CD14-positive monocyte (primary cell): ENCODE measurements at regions not wholly inside any gene's neighbourhood (a gene's known extent, or its start where the extent isn't known, plus 50 kb on each side); places are given as distances from the start of the nearest gene placed in this dataset. TPM values are rescaled to one million over a fixed set of nuclear protein-coding genes. Genes with fewer than 3 reads are reported as not detected.

Experiments
- DNase-seq, 3 donors: peaks; one replicate each; pipeline ENCODE4 v3.0.0-alpha.2; 2011 to 2022
- H2AFZ ChIP-seq: 2 replicates; pipeline ENCODE4 v1.6.0; 2012; ENCODE audit warnings: mild to moderate bottlenecking, low read depth, low read length, inconsistent platforms; ENCODE audit not compliant: insufficient read depth, poor library complexity, severe bottlenecking
- H3K27ac ChIP-seq, 2 donors: 1 replicate in 1 of 2; 2 replicates in 1 of 2; pipeline ENCODE4 v1.5.1; 2012 to 2013; ENCODE audit warnings: low read length in 2 of 2, control low read depth in 1 of 2, inconsistent platforms in 1 of 2, low read depth in 1 of 2, mild to moderate bottlenecking in 1 of 2
- H3K27me3 ChIP-seq, 2 donors: one replicate each; pipeline versions ENCODE4 v1.6.0 to v1.6.1; 2011 to 2013; ENCODE audit warnings: low read length in 2 of 2; ENCODE audit not compliant: control insufficient read depth in 2 of 2, insufficient read depth in 2 of 2
- H3K36me3 ChIP-seq, 2 donors: replicated peaks in 1 of 2; 1 replicate in 1 of 2; 2 replicates in 1 of 2; pipeline versions ENCODE4 v1.5.1 to v1.6.1; 2012 to 2013; ENCODE audit warnings: low read length in 2 of 2, control low read depth in 1 of 2, inconsistent platforms in 1 of 2, mild to moderate bottlenecking in 1 of 2; ENCODE audit not compliant: insufficient read depth in 2 of 2, control insufficient read depth in 1 of 2
- H3K4me1 ChIP-seq, 2 donors: 1 replicate in 1 of 2; 2 replicates in 1 of 2; pipeline versions ENCODE4 v1.5.1 to v1.6.1; 2012 to 2013; ENCODE audit warnings: low read length in 2 of 2, control low read depth in 1 of 2, inconsistent platforms in 1 of 2, mild to moderate bottlenecking in 1 of 2, moderate library complexity in 1 of 2; ENCODE audit not compliant: insufficient read depth in 2 of 2, control insufficient read depth in 1 of 2
- H3K4me2 ChIP-seq: replicated peaks from 2 replicates; pipeline ENCODE3; 2012; ENCODE audit warnings: low read length, moderate library complexity, mild to moderate bottlenecking; ENCODE audit not compliant: poor library complexity, severe bottlenecking; ENCODE audit errors: extremely low read depth
- H3K4me3 ChIP-seq, 3 experiments: fragments of 200-600 bp in 1 of 3; sonication (generic) in 1 of 3; replicated peaks in 1 of 3; 1 replicate in 2 of 3; 2 replicates in 1 of 3; pipeline ENCODE4 v1.5.1; 2011 to 2013; ENCODE audit warnings: low read length in 3 of 3, mild to moderate bottlenecking in 3 of 3, control low read depth in 2 of 3, low read depth in 2 of 3, inconsistent platforms in 1 of 3, moderate library complexity in 1 of 3
- H3K79me2 ChIP-seq: 2 replicates; pipeline ENCODE4 v1.6.0; 2012; ENCODE audit warnings: mild to moderate bottlenecking, control low read depth, inconsistent platforms, low read length, moderate library complexity; ENCODE audit not compliant: insufficient read depth
- H3K9ac ChIP-seq: 2 replicates; pipeline ENCODE4 v1.6.0; 2017; ENCODE audit warnings: low read length, mild to moderate bottlenecking; ENCODE audit not compliant: insufficient read depth, poor library complexity, severe bottlenecking
- H3K9me3 ChIP-seq, 2 donors: replicated peaks in 1 of 2; 1 replicate in 1 of 2; 2 replicates in 1 of 2; pipeline versions ENCODE4 v1.5.1 to v1.6.1; 2012 to 2013; ENCODE audit warnings: low read length in 2 of 2, control low read depth in 1 of 2; ENCODE audit not compliant: control insufficient read depth in 1 of 2, insufficient read depth in 1 of 2
- H4K20me1 ChIP-seq: 2 replicates; pipeline ENCODE4 v1.6.0; 2012; ENCODE audit warnings: mild to moderate bottlenecking, low read length, control low read depth, moderate library complexity; ENCODE audit not compliant: insufficient read depth
- H3K27ac Mint-ChIP-seq, 7 donors: one replicate each; pipeline ENCODE4 v1.8.0; 2020; ENCODE audit warnings: mild to moderate bottlenecking in 7 of 7, mixed read lengths in 7 of 7, moderate library complexity in 6 of 7, inconsistent platforms in 2 of 7
- H3K27me3 Mint-ChIP-seq, 3 donors: one replicate each; pipeline ENCODE4 v1.8.0; 2021 to 2022; ENCODE audit warnings: low read depth in 3 of 3, mild to moderate bottlenecking in 3 of 3, mixed read lengths in 3 of 3, moderate library complexity in 3 of 3, inconsistent platforms in 1 of 3
- H3K36me3 Mint-ChIP-seq, 2 donors: one replicate each; pipeline ENCODE4 v1.8.0; 2020; ENCODE audit warnings: mixed read lengths in 2 of 2, inconsistent platforms in 1 of 2, mild to moderate bottlenecking in 1 of 2
- H3K4me1 Mint-ChIP-seq: one replicate; pipeline ENCODE4 v1.8.0; 2020; ENCODE audit warnings: mild to moderate bottlenecking, mixed read lengths
- H3K4me3 Mint-ChIP-seq, 2 donors: one replicate each; pipeline ENCODE4 v1.8.0; 2020; ENCODE audit warnings: mild to moderate bottlenecking in 2 of 2, mixed read lengths in 2 of 2, moderate library complexity in 1 of 2
- H3K9me3 Mint-ChIP-seq, 7 donors: one replicate each; pipeline ENCODE4 v1.8.0; 2020 to 2022; ENCODE audit warnings: mixed read lengths in 7 of 7, mild to moderate bottlenecking in 6 of 7, moderate library complexity in 6 of 7, inconsistent platforms in 2 of 7
- WGBS: methylation state at CpG from one replicate; pipeline ENCODE4 v1.1.5; 2013; ENCODE audit warnings: missing lambda C conversion rate; ENCODE audit not compliant: insufficient coverage; 5-methylcytosine and 5-hydroxymethylcytosine counted together
- intact Hi-C, 2 donors: fragments of 100-400 bp; cut with micrococcal nuclease; formaldehyde crosslinking; loops; one replicate each; pipeline versions ENCODE4 v1.15.0 to v1.15.1; 2023
- small RNA-seq: library from RNA; depleted of rRNA; stranded (forward); fragments of <200 nt; gene quantifications from one replicate; pipeline ENCODE3, GENCODE V24; 2012; ENCODE audit warnings: low read depth; ENCODE audit not compliant: insufficient read length
- TF ChIP-seq, protein P1 (sequence below): fragments of 200-600 bp; IDR thresholded peaks from one replicate; pipeline ENCODE4 v1.8.0; 2022; ENCODE audit warnings: antibody characterized with exemption, mild to moderate bottlenecking

GRCh38 chr2:117762454-117762853 is 52.0 kb upstream of the DDX18 start:
- TF ChIP-seq, protein P1, sequence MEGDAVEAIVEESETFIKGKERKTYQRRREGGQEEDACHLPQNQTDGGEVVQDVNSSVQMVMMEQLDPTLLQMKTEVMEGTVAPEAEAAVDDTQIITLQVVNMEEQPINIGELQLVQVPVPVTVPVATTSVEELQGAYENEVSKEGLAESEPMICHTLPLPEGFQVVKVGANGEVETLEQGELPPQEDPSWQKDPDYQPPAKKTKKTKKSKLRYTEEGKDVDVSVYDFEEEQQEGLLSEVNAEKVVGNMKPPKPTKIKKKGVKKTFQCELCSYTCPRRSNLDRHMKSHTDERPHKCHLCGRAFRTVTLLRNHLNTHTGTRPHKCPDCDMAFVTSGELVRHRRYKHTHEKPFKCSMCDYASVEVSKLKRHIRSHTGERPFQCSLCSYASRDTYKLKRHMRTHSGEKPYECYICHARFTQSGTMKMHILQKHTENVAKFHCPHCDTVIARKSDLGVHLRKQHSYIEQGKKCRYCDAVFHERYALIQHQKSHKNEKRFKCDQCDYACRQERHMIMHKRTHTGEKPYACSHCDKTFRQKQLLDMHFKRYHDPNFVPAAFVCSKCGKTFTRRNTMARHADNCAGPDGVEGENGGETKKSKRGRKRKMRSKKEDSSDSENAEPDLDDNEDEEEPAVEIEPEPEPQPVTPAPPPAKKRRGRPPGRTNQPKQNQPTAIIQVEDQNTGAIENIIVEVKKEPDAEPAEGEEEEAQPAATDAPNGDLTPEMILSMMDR = no peak
- H3K27me3 Mint-ChIP-seq = peaks cover 0 to 3% (median 0%) of the 10 kb centered on the region in 3 donors
- Histone ChIP-seq H3K9me3 (no peaks in the 10 kb centered on the region), H3K4me1 (no peaks in the 10 kb centered on the region), H3K79me2 (no peaks in the 10 kb centered on the region), H3K4me2 (no peak overlapping the region), H2AFZ (no peak overlapping the region), H3K27ac (no peak overlapping the region), H3K4me3 (no peak overlapping the region), H3K27me3 (no peaks in the 10 kb centered on the region), H3K36me3 (no peaks in the 10 kb centered on the region), H4K20me1 (no peaks in the 10 kb centered on the region), H3K9ac (no peak overlapping the region)
- intact Hi-C loops = no loop called here
- peaks cover 0 to 3% (median 0%) of the 10 kb centered on the region in 7 donors for H3K9me3 Mint-ChIP-seq
- H3K4me1 Mint-ChIP-seq = no peaks in the 10 kb centered on the region
- H3K36me3 Mint-ChIP-seq = no peaks in the 10 kb centered on the region
- no peak overlapping the region for H3K27ac Mint-ChIP-seq
- no peak overlapping the region for H3K4me3 Mint-ChIP-seq
- DNase-seq = no peak

DNA sequence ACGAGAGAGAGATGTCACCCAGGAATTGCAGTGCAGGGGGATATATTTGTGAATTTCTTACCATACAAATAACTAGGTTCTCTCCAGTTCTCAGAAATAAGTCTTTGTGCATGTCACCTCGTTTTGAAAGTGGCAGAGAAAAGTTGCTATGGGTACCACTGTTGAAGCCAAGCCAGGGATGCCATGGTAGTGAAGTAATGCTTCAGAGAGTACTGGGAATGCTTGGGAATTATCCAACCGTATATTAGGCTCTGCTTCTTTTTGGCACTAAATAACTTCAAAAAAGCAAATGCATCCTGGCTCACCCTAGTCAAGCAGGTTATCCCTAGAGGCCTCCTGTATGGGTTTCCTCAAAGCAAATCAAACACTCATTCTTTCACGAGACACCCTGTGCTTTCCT is 50.7 kb upstream of the DDX18 start:
- Histone ChIP-seq H3K27ac (no peak overlapping the region), H3K36me3 (no peaks in the 10 kb centered on the region), H3K9ac (no peak overlapping the region), H4K20me1 (no peaks in the 10 kb centered on the region), H3K27me3 (no peaks in the 10 kb centered on the region), H3K4me1 (no peaks in the 10 kb centered on the region), H3K79me2 (no peaks in the 10 kb centered on the region), H3K4me3 (no peak overlapping the region), H2AFZ (no peak overlapping the region), H3K9me3 (no peaks in the 10 kb centered on the region), H3K4me2 (no peak overlapping the region)
- Mint-ChIP-seq H3K4me3 (no peak overlapping the region), H3K9me3 (peaks cover 0 to 4% (median 0%) of the 10 kb centered on the region in 7 donors), H3K36me3 (no peaks in the 10 kb centered on the region), H3K27me3 (peaks cover 0 to 6% (median 0%) of the 10 kb centered on the region in 3 donors), H3K4me1 (no peaks in the 10 kb centered on the region), H3K27ac (no peak overlapping the region)
- WGBS = 81% methylated on average over 2 of the region's 4 CpGs
- TF ChIP-seq, protein P1 = no peak
- intact Hi-C loops = no loop called here
- no peak for DNase-seq

Small RNA genes lying in the stretch of these regions (small RNA-seq; reads per million reads assigned to genes)
- gene AC104408.1 = not detected
- not detected for gene RNU7-190P
